GM13976 (cell line): ENCODE measurements at regions not wholly inside any gene's neighbourhood (a gene's known extent, or its start where the extent isn't known, plus 50 kb on each side); places are given as distances from the start of the nearest gene placed in this dataset.

Source experiments
- DNase-seq: peaks from one replicate; pipeline ENCODE4 v3.0.0; 2012; ENCODE audit warnings: low spot score
- CTCF ChIP-seq: IDR thresholded peaks from 2 replicates; pipeline ENCODE4 v1.5.1; 2012; ENCODE audit warnings: borderline replicate concordance, mild to moderate bottlenecking; ENCODE audit not compliant: insufficient read depth; ENCODE audit errors: extremely low read depth, missing control alignments, control extremely low read depth
- in situ Hi-C: fragments of 300-500 bp; cut with MboI; formaldehyde crosslinking; loops from one replicate; pipeline ENCODE4 v1.12.0; 2022; ENCODE audit warnings: low sequenced_read_pairs, mixed read lengths, inconsistent platforms; ENCODE audit not compliant: unreplicated experiment

- in situ Hi-C loops = no loop called here
- DNase-seq = no peak
- TF ChIP-seq CTCF = no peak
These were observed 494.8 kb upstream of the HS6ST1 start for GRCh38 chr2:128813352-128814034.

DNA sequence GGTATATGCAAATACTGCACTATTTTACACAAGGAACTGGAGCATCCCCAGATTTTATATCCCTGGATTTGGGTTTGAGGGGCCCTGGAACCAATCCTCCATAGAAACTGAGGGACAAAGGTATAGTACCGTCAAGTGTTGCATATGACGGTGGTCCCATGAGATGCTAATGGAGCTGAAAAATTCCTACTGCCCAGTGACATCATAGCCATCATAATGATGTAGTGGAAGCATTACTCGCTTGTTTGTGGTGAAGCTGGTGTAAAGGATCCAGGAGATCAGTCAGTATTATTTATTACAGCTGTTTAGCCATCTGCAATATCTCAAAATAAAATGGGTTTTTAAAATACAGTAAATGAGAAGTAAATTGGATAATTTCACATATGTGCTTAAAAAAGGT is 496.6 kb upstream of the HS6ST1 start:
- DNase-seq = no peak
- in situ Hi-C loops = no loop called here
- no peak for TF ChIP-seq CTCF

- TF ChIP-seq CTCF = no peak
- DNase-seq = no peak
- in situ Hi-C loops = no loop called here
These were observed 498.5 kb upstream of the HS6ST1 start for GRCh38 chr2:128817171-128817570.

DNA sequence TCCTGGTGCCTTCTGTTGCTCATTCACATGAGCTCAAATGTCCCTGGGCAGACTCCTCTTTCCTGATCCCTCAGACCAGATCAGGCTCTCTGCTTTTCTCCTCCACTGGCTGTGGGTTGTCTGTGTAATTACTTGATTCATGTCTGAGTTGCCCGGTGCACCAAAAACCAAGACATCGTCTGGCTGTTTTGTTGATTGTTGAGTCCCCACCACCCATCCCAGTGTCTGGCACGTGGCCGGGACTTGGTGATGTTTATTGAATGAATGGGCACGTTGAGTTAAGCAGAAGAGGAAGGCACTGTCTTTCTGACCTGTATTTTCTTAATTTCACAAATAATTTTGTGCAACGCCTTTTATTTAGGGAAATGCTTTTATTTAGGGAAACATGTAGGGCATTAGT is 499.1 kb upstream of the HS6ST1 start:
- in situ Hi-C loops = no loop called here
- no peak for TF ChIP-seq CTCF
- no peak for DNase-seq

DNA sequence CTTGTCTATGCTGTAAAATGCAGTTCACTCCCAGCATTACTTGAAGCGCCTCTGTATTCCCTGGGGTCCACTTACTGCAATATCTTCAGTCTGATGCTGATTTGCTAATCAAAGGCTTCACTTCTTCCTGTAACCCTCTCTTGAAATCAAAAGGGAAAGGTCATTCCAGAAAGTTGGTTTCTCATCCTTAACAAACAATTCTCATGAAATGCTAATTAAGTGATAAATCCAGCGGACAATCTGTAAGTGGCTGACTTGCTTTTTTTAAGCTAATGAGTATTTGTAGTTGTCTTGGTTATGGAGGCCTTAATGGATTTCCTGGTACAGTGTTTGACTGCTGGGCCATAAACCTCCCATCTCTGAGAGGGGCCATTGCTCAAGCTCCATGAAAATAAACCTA is 499.6 kb upstream of the HS6ST1 start:
- no peak for DNase-seq
- TF ChIP-seq CTCF = no peak

DNA sequence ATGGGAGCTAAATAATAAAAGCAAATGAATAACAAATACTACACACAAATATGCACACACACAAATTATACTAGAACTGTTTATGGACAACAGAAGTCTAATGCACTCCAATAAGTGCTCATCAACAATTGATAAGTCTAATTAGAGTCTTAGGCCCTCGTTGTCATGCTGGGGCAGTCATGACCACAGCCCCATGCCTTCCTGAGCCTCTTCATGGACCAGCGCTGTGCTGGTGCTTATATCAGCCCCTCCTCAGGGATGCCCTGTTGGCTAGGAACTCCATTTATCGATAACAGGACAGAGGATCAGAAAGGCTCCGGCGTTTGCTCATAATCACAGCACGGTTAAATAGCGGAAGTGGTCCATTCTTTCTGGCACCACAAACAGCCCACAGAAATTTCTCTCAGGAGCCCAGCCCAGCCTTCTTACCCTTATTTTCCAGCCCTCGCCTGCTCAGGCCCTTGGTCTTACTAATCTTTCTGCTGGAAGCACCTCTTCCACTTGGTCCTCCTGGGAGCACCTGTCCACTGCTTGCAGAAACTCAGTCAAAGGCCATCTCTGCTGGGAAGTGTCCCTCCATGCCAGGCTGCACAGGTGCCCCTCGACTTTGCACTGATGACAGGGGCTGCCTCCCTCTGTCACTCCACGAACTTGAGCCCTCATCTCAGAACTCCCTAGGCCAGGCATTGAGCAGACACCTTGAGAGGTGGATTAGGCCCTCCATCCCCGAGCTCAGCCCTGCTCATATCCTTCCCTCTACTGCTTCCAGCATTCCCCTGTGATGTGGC is 500.2 kb upstream of the HS6ST1 start:
- no peak for TF ChIP-seq CTCF
- in situ Hi-C loops = no loop called here
- DNase-seq = no peak

More for the DNA sequence above, 499.6 kb upstream of the HS6ST1 start:
- in situ Hi-C loops = no loop called here
